ENCODE measurements at regions not wholly inside any gene's neighbourhood (a gene's known extent, or its start where the extent isn't known, plus 50 kb on each side); places are given as distances from the start of the nearest gene placed in this dataset.

DNA sequence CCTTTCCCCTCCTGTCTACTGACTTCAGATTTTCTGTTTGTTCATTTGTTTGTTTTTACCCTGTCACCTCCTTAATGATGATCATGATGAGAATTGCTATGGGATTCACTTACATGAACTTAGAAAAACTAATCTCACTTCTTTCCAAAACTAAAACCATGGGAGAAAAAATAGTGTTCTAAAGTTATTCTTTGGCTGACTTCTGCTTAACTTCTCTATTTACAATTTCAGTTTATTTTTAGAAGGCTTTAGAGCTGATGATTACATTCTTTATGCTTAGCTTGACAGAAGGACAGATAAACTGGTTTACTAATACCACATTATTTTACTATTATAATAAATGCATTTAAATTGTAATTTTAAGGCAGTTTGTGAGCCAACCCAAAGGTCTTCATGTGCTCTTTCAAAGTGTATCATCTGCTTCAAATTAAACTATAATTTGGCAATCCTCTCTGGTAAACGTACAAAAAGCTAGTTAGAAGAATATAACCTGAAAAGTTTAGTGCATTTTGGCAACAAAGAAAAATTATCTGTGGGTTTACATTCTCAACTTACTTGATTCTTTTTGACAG is 676.8 kb upstream of the UBE2E2 start:
- TF ChIP-seq POLR2A (IDR thresholded peaks at IDR 0.05) = no peak
- TF ChIP-seq, protein P1, sequence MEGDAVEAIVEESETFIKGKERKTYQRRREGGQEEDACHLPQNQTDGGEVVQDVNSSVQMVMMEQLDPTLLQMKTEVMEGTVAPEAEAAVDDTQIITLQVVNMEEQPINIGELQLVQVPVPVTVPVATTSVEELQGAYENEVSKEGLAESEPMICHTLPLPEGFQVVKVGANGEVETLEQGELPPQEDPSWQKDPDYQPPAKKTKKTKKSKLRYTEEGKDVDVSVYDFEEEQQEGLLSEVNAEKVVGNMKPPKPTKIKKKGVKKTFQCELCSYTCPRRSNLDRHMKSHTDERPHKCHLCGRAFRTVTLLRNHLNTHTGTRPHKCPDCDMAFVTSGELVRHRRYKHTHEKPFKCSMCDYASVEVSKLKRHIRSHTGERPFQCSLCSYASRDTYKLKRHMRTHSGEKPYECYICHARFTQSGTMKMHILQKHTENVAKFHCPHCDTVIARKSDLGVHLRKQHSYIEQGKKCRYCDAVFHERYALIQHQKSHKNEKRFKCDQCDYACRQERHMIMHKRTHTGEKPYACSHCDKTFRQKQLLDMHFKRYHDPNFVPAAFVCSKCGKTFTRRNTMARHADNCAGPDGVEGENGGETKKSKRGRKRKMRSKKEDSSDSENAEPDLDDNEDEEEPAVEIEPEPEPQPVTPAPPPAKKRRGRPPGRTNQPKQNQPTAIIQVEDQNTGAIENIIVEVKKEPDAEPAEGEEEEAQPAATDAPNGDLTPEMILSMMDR (IDR thresholded peaks at IDR 0.05) = no peak

Data from gastroesophageal sphincter (tissue), 3 donors.